Heart right ventricle (tissue), 16 donors: ENCODE measurements at regions not wholly inside any gene's neighbourhood (a gene's known extent, or its start where the extent isn't known, plus 50 kb on each side); places are given as distances from the start of the nearest gene placed in this dataset.

Experiments used
- ATAC-seq, 8 donors: fragments of 200-7000 bp; cut with Tn5 transposase; one replicate each; pipeline ENCODE4 v1.9.1; 2020; ENCODE audit warnings: mild to moderate bottlenecking in 8 of 8, moderate library complexity in 8 of 8, moderate number of reproducible peaks in 1 of 8
- DNase-seq, 2 donors: peaks; one replicate each; pipeline ENCODE4 v3.0.0-alpha.2; 2020
- H3K27ac ChIP-seq, 10 donors: fragments of 200-600 bp; sonication (generic) in 2 of 10; one replicate each; pipeline versions ENCODE4 v1.5.0 to v1.8.0; 2020 to 2022; ENCODE audit warnings: mild to moderate bottlenecking in 3 of 10
- H3K27me3 ChIP-seq, 7 donors: fragments of 200-600 bp; one replicate each; pipeline ENCODE4 v1.8.0; 2021 to 2022; ENCODE audit warnings: mild to moderate bottlenecking in 2 of 7
- H3K36me3 ChIP-seq, 9 donors: fragments of 200-600 bp; sonication (generic) in 1 of 9; one replicate each; pipeline versions ENCODE4 v1.5.0 to v1.8.0; 2020 to 2022; ENCODE audit warnings: mild to moderate bottlenecking in 2 of 9
- H3K4me1 ChIP-seq, 9 donors: fragments of 200-600 bp; sonication (generic) in 1 of 9; one replicate each; pipeline versions ENCODE4 v1.5.0 to v1.8.0; 2020 to 2022; ENCODE audit warnings: mild to moderate bottlenecking in 4 of 9
- H3K4me3 ChIP-seq, 10 donors: fragments of 200-600 bp; sonication (generic) in 2 of 10; one replicate each; pipeline versions ENCODE4 v1.5.0 to v1.8.0; 2020 to 2022; ENCODE audit warnings: mild to moderate bottlenecking in 7 of 10, moderate library complexity in 2 of 10
- H3K9me3 ChIP-seq, 11 donors: fragments of 200-600 bp in 10 of 11; sonication (generic) in 2 of 11; one replicate each; pipeline versions ENCODE4 v1.5.0 to v1.8.0; 2013 to 2022; ENCODE audit warnings: mild to moderate bottlenecking in 2 of 11, control low read depth in 1 of 11, moderate library complexity in 1 of 11
- CTCF ChIP-seq, 9 donors: fragments of 200-600 bp; sonication (generic) in 2 of 9; IDR thresholded peaks; one replicate each; pipeline versions ENCODE4 v1.5.0 to v1.8.0; 2021 to 2022; ENCODE audit warnings: antibody characterized with exemption in 9 of 9, mild to moderate bottlenecking in 5 of 9, moderate library complexity in 1 of 9
- WGBS, 2 donors: extraction: QIAGEN DNeasy Blood & Tissue Kit; methylation state at CpG; one replicate each; pipeline ENCODE4 v1.1.7; 2013; ENCODE audit warnings: inconsistent platforms in 1 of 2; 5-methylcytosine and 5-hydroxymethylcytosine counted together
- intact Hi-C, 10 donors: fragments of 100-400 bp; cut with DNase I; formaldehyde crosslinking; loops; one replicate each; pipeline versions ENCODE4 v1.11.1 to v1.14.2; 2022
- donor health status: Arrhythmogenic right ventricular cardiomyopathy.
- donor health status: ischemic (EF 13 %, LVEDD 7.1; RV severe dilation, severe dysfunction).
- donor health status: healthy with polysubstance abuse.
- donor health status: DM: no; HTN: yes; CAD: no.
- donor health status: DM: no; HTN: no; CAD: no.
- donor health status: ischemic (EF 25% LVEDD 6.9; RV normal size, moderate dysfunction).
- donor health status: ischemic (EF 25% LVEDD 5.7; RV mildly dilated, moderate dysfunction).
- donor health status: healthy.
- donor health status: DM: yes; HTN: yes; CAD: no.
- donor health status: Ischemic cardiomyopathy.
- donor health status: ischemic (EF 35%, LVEDD 5.7; RV mildly dilated, moderate dysfunction).
- donor health status: nonischemic (EF 11% LVEDD 7.7; RV severe dilation, severe dysfunction).
- donor health status: DM: yes; HTN: yes; CAD: no.
- donor health status: PGD.
- donor health status: ischemic (EF 29% LVEDD 5.4; RV normal size, mild dysfunction).
- donor health status: nonischemic (EF 23%, LVEDD 6.1; RV moderate dilation, normal function).

DNA sequence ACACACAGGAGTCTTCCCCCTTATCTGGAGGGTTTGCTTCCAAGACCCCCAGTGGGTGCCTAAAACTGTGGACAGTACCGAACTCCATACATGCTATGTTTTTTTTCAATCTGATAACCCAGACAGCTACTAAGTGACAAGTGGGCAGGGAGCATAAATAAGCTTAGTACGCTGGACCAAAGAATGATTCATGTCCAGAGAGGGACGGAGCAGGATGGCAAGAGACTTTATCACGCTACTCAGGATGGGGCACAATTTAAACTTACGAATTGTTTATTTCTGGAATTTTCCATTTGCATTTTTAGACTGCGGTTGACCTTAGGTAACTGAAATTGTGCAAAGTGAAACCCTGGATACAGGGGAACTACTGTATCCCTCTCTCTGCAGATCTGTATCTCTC, 410.0 kb upstream of the MKI67 start:
- Histone ChIP-seq H3K36me3 (no peaks in the 10 kb centered on the region), H3K27ac (no peak overlapping the region), H3K4me1 (peaks cover 0 to 20% (median 6%) of the 10 kb centered on the region in 9 donors), H3K27me3 (peaks cover 0 to 84% (median 69%) of the 10 kb centered on the region in 7 donors), H3K4me3 (no peak overlapping the region), H3K9me3 (no peaks in the 10 kb centered on the region)
- TF ChIP-seq CTCF (IDR thresholded peaks at IDR 0.05): no peak
- WGBS, 2 donors: 56 to 60% methylated on average over 6 of the region's 6 CpGs
- DNase-seq (no peak), ATAC-seq (no peak)
- intact Hi-C loops: loop anchor here in 4 of 10 donors (10.0 kb wide), 3 partner anchors 211 to 329 kb away; no protein-coding TSS in a partner anchor

GRCh38 chr10:128537834-128538330, 411.7 kb upstream of the MKI67 start:
- WGBS, 2 donors: 68 to 69% methylated on average over 7 of the region's 7 CpGs
- Histone ChIP-seq H3K27ac (no peak overlapping the region), H3K4me3 (no peak overlapping the region), H3K9me3 (no peaks in the 10 kb centered on the region), H3K4me1 (peaks cover 0 to 24% (median 7%) of the 10 kb centered on the region in 9 donors), H3K36me3 (no peaks in the 10 kb centered on the region), H3K27me3 (peaks cover 0 to 79% (median 74%) of the 10 kb centered on the region in 7 donors)
- DNase-seq (no peak), ATAC-seq (no peak)
- intact Hi-C loops: loop anchor here in 4 of 10 donors (10.0 kb wide), 3 partner anchors 213 to 327 kb away; no protein-coding TSS in a partner anchor
- no peak for TF ChIP-seq CTCF (IDR thresholded peaks at IDR 0.05)

DNA sequence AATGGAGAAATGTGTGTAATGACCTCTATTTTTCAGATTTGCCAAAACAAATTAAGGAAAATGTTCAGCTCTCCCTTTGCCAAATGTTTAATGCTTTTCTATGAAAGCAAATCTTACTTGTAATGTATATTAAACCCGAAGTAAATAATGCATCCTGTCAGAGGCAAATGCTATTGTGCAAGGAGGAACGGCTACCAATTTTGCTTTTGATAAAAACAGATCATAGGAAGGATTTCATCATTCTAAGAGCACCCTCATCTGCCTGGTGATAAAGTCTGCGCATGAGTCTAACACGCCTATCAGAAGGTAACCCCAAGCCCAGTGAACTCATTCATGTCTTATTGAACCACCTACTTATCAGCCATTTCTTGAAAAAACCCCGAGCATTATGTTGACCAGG, 412.4 kb upstream of the MKI67 start:
- no peak overlapping the region for H3K4me3 ChIP-seq
- no peak for DNase-seq
- H3K9me3 ChIP-seq: no peaks in the 10 kb centered on the region
- no peak overlapping the region for H3K27ac ChIP-seq
- intact Hi-C loops: loop anchor here in 4 of 10 donors (10.0 kb wide), 3 partner anchors 214 to 326 kb away; no protein-coding TSS in a partner anchor
- TF ChIP-seq CTCF (IDR thresholded peaks at IDR 0.05): no peak
- H3K4me1 ChIP-seq: peaks cover 0 to 24% (median 7%) of the 10 kb centered on the region in 9 donors
- ATAC-seq: no peak
- WGBS, 2 donors: 80 to 90% methylated on average over 5 of the region's 5 CpGs
- no peaks in the 10 kb centered on the region for H3K36me3 ChIP-seq
- peaks cover 0 to 79% (median 72%) of the 10 kb centered on the region in 7 donors for H3K27me3 ChIP-seq

DNA sequence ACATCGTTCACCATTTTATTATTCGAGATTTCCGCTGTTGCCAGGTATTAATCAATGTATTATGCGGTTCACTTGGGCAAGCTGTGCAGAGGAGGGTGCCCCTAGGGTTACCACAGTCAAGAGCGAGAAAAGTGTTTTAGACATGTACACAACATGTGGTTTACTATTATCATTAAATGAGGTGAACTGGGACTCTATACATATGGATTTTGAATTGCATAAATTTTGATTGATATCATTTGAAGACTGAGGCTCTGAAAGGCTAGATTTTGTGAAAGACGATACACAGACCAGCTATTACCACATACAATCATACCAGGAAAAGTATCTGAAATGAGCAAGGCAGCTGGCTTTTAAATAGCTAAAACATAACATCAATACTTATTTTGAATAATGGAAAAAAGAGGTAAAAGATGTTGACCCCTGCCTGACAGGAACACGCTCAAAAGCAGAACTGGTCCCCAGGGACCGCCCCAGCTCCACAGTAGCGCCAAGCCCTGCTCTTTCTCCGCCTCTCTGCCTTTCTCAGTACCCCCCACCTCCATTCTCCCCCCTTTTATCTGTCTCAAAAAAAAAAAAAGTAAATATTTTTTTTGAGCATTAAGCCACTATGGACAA, 413.4 kb upstream of the MKI67 start:
- H3K36me3 ChIP-seq: no peaks in the 10 kb centered on the region
- peaks cover 0 to 78% (median 64%) of the 10 kb centered on the region in 7 donors for H3K27me3 ChIP-seq
- WGBS, 2 donors: 64 to 71% methylated on average over 10 of the region's 10 CpGs
- peak in 5 of 8 donors; percentile 16 to 76 (median 66) for ATAC-seq
- intact Hi-C loops: loop anchor here in 5 of 10 donors (5.0 to 10.0 kb wide), 6 partner anchors 215 to 1433 kb away; no protein-coding TSS in a partner anchor
- H3K27ac ChIP-seq: peak overlapping the region in 2 of 10 donors; percentile 66 to 80
- peaks cover 0 to 24% (median 7%) of the 10 kb centered on the region in 9 donors for H3K4me1 ChIP-seq
- no peaks in the 10 kb centered on the region for H3K9me3 ChIP-seq
- DNase-seq: peak; percentile 36 to 40
- TF ChIP-seq CTCF (IDR thresholded peaks at IDR 0.05): no peak
- H3K4me3 ChIP-seq: peak overlapping the region in 1 of 10 donors; percentile 49
